ENCODE measurements at regions not wholly inside any gene's neighbourhood (a gene's known extent, or its start where the extent isn't known, plus 50 kb on each side); places are given as distances from the start of the nearest gene placed in this dataset.

GRCh38 chr12:127268706-127269425 lies 998.1 kb upstream of the TMEM132C start:
- Histone ChIP-seq H3K36me3 (no peaks in the 10 kb centered on the region), H3K9me3 (no peaks in the 10 kb centered on the region), H3K27ac (no peak overlapping the region), H3K4me3 (no peak overlapping the region), H3K4me1 (ENCODE audit: control insufficient read depth in 1 of 2, low read depth in 2 of 2) (no peaks in the 10 kb centered on the region), H3K27me3 (replicated peaks; ENCODE audit: insufficient read depth) (no peaks in the 10 kb centered on the region)
- no peak for TF ChIP-seq CTCF (IDR thresholded peaks at IDR 0.05)
- DNase-seq (ENCODE audit: low spot score) (no peak), ATAC-seq (ENCODE audit: insufficient number of reproducible peaks, low FRiP score, low read depth) (no peak)

- DNase-seq (ENCODE audit: low spot score) (no peak), ATAC-seq (ENCODE audit: insufficient number of reproducible peaks, low FRiP score, low read depth) (no peak)
- Histone ChIP-seq H3K9me3 (no peaks in the 10 kb centered on the region), H3K36me3 (no peaks in the 10 kb centered on the region), H3K27ac (no peak overlapping the region), H3K4me3 (no peak overlapping the region), H3K27me3 (replicated peaks; ENCODE audit: insufficient read depth) (no peaks in the 10 kb centered on the region), H3K4me1 (ENCODE audit: control insufficient read depth in 1 of 2, low read depth in 2 of 2) (no peaks in the 10 kb centered on the region)
- no peak for TF ChIP-seq CTCF (IDR thresholded peaks at IDR 0.05)
Measured at GRCh38 chr12:127270193-127270592, 996.8 kb upstream of the TMEM132C start.

- ATAC-seq (ENCODE audit: insufficient number of reproducible peaks, low FRiP score, low read depth): no peak
- DNase-seq (ENCODE audit: low spot score): no peak
- H3K9me3 ChIP-seq: no peaks in the 10 kb centered on the region
- no peaks in the 10 kb centered on the region for H3K36me3 ChIP-seq
- H3K4me1 ChIP-seq (ENCODE audit: control insufficient read depth in 1 of 2, low read depth in 2 of 2): no peaks in the 10 kb centered on the region
- no peak for TF ChIP-seq CTCF (IDR thresholded peaks at IDR 0.05)
- no peak overlapping the region for H3K27ac ChIP-seq
- no peaks in the 10 kb centered on the region for H3K27me3 ChIP-seq (replicated peaks; ENCODE audit: insufficient read depth)
- H3K4me3 ChIP-seq: no peak overlapping the region
Measured at GRCh38 chr12:127271776-127272175, 995.2 kb upstream of the TMEM132C start.

GRCh38 chr12:127272864-127273263 lies 994.1 kb upstream of the TMEM132C start:
- H3K36me3 ChIP-seq: no peaks in the 10 kb centered on the region
- ATAC-seq (ENCODE audit: insufficient number of reproducible peaks, low FRiP score, low read depth): no peak
- H3K27me3 ChIP-seq (replicated peaks; ENCODE audit: insufficient read depth): no peaks in the 10 kb centered on the region
- no peak for DNase-seq (ENCODE audit: low spot score)
- H3K27ac ChIP-seq: no peak overlapping the region
- TF ChIP-seq CTCF (IDR thresholded peaks at IDR 0.05): no peak
- H3K4me1 ChIP-seq (ENCODE audit: control insufficient read depth in 1 of 2, low read depth in 2 of 2): no peaks in the 10 kb centered on the region
- H3K9me3 ChIP-seq: no peaks in the 10 kb centered on the region
- no peak overlapping the region for H3K4me3 ChIP-seq

GRCh38 chr12:127273626-127274025 lies 993.3 kb upstream of the TMEM132C start:
- Histone ChIP-seq H3K27me3 (replicated peaks; ENCODE audit: insufficient read depth) (no peaks in the 10 kb centered on the region), H3K4me3 (no peak overlapping the region), H3K9me3 (no peaks in the 10 kb centered on the region), H3K36me3 (no peaks in the 10 kb centered on the region), H3K27ac (no peak overlapping the region), H3K4me1 (ENCODE audit: control insufficient read depth in 1 of 2, low read depth in 2 of 2) (no peaks in the 10 kb centered on the region)
- DNase-seq (ENCODE audit: low spot score) (no peak), ATAC-seq (ENCODE audit: insufficient number of reproducible peaks, low FRiP score, low read depth) (no peak)
- TF ChIP-seq CTCF (IDR thresholded peaks at IDR 0.05): no peak
